Activated naive CD8-positive, alpha-beta T cell treated with anti-CD3 and anti-CD28 coated beads, Interleukin-2, amount 50 U/mL, for 24 hours (primary cell): ENCODE measurements at regions not wholly inside any gene's neighbourhood (a gene's known extent, or its start where the extent isn't known, plus 50 kb on each side); places are given as distances from the start of the nearest gene placed in this dataset.
"Not testable (repeated sequence)": the region's sequence is repeated elsewhere in the genome, so short reads cannot be mapped to it uniquely, and the experiment has no call there.

ENCODE experiments used
- ATAC-seq: fragments of 150-1000 bp; cut with Tn5 transposase; one replicate; pipeline ENCODE4 v1.10.0; 2021
- DNase-seq: peaks from one replicate; pipeline ENCODE4 v3.0.0; 2021
- H3K27ac Mint-ChIP-seq: one replicate; pipeline ENCODE4 v1.8.0; 2021; ENCODE audit warnings: mild to moderate bottlenecking, mixed read lengths
- H3K27me3 Mint-ChIP-seq: one replicate; pipeline ENCODE4 v1.8.0; 2021; ENCODE audit warnings: mixed read lengths
- H3K36me3 Mint-ChIP-seq: one replicate; pipeline ENCODE4 v1.8.0; 2021; ENCODE audit warnings: low read depth, mixed read lengths
- H3K4me1 Mint-ChIP-seq: one replicate; pipeline ENCODE4 v1.8.0; 2021; ENCODE audit warnings: mixed read lengths
- H3K4me3 Mint-ChIP-seq: one replicate; pipeline ENCODE4 v1.8.0; 2021; ENCODE audit warnings: mild to moderate bottlenecking, moderate library complexity, mixed read lengths
- H3K9me3 Mint-ChIP-seq: one replicate; pipeline ENCODE4 v1.8.0; 2021; ENCODE audit warnings: mixed read lengths

GRCh38 chr12:18825138-18825537, 87.2 kb downstream of the CAPZA3 start:
- no peak for ATAC-seq
- H3K4me1 Mint-ChIP-seq, result no peaks in the 10 kb centered on the region

GRCh38 chr12:18827913-18828312, 90.0 kb downstream of the CAPZA3 start:
- no peak overlapping the region for H3K4me3 Mint-ChIP-seq
- H3K36me3 Mint-ChIP-seq, result no peaks in the 10 kb centered on the region
- H3K27ac Mint-ChIP-seq, result no peak overlapping the region
- no peak for DNase-seq
- H3K27me3 Mint-ChIP-seq, result peaks cover 2% of the 10 kb centered on the region
- peaks cover 11% of the 10 kb centered on the region for H3K9me3 Mint-ChIP-seq
- H3K4me1 Mint-ChIP-seq, result no peaks in the 10 kb centered on the region
- no peak for ATAC-seq

More at GRCh38 chr12:18825138-18825537, 87.2 kb downstream of the CAPZA3 start:
- H3K9me3 Mint-ChIP-seq, result peaks cover 11% of the 10 kb centered on the region
- peaks cover 2% of the 10 kb centered on the region for H3K27me3 Mint-ChIP-seq
- no peak overlapping the region for H3K27ac Mint-ChIP-seq
- no peaks in the 10 kb centered on the region for H3K36me3 Mint-ChIP-seq
- no peak overlapping the region for H3K4me3 Mint-ChIP-seq
- no peak for DNase-seq

GRCh38 chr12:18828483-18828882, 90.6 kb downstream of the CAPZA3 start:
- Mint-ChIP-seq H3K9me3 (peaks cover 11% of the 10 kb centered on the region), H3K4me3 (no peak overlapping the region), H3K27ac (no peak overlapping the region), H3K4me1 (no peaks in the 10 kb centered on the region), H3K36me3 (no peaks in the 10 kb centered on the region), H3K27me3 (peaks cover 2% of the 10 kb centered on the region)
- ATAC-seq, result no peak
- no peak for DNase-seq

- H3K4me1 Mint-ChIP-seq, result no peaks in the 10 kb centered on the region
- no peak overlapping the region for H3K27ac Mint-ChIP-seq
- no peak for DNase-seq
- no peaks in the 10 kb centered on the region for H3K36me3 Mint-ChIP-seq
- ATAC-seq, result no peak
- H3K27me3 Mint-ChIP-seq, result peaks cover 2% of the 10 kb centered on the region
- H3K4me3 Mint-ChIP-seq, result no peak overlapping the region
- H3K9me3 Mint-ChIP-seq, result peaks cover 11% of the 10 kb centered on the region
Measured at GRCh38 chr12:18828987-18829386, 91.1 kb downstream of the CAPZA3 start.

GRCh38 chr12:18832932-18833331, 95.0 kb downstream of the CAPZA3 start:
- H3K27ac Mint-ChIP-seq, H3K27me3 Mint-ChIP-seq, H3K4me3 Mint-ChIP-seq, ATAC-seq, DNase-seq, H3K36me3 Mint-ChIP-seq, H3K4me1 Mint-ChIP-seq: not testable (repeated sequence)
- peaks cover 11% of the 10 kb centered on the region for H3K9me3 Mint-ChIP-seq

GRCh38 chr12:18837025-18837424, 99.1 kb downstream of the CAPZA3 start:
- no peaks in the 10 kb centered on the region for H3K9me3 Mint-ChIP-seq
- no peaks in the 10 kb centered on the region for H3K4me1 Mint-ChIP-seq
- no peak for ATAC-seq
- H3K36me3 Mint-ChIP-seq, result no peaks in the 10 kb centered on the region
- no peak for DNase-seq
- no peak overlapping the region for H3K27ac Mint-ChIP-seq
- no peak overlapping the region for H3K4me3 Mint-ChIP-seq
- no peaks in the 10 kb centered on the region for H3K27me3 Mint-ChIP-seq

- no peaks in the 10 kb centered on the region for H3K9me3 Mint-ChIP-seq
- ATAC-seq, result no peak
- H3K27me3 Mint-ChIP-seq, result no peaks in the 10 kb centered on the region
- H3K4me3 Mint-ChIP-seq, result no peak overlapping the region
- no peak overlapping the region for H3K27ac Mint-ChIP-seq
- DNase-seq, result no peak
- no peaks in the 10 kb centered on the region for H3K36me3 Mint-ChIP-seq
- no peaks in the 10 kb centered on the region for H3K4me1 Mint-ChIP-seq
Measured at GRCh38 chr12:18837505-18837904, 99.6 kb downstream of the CAPZA3 start.

GRCh38 chr12:18840997-18841396, 103.1 kb downstream of the CAPZA3 start:
- not testable (repeated sequence) for H3K27me3 Mint-ChIP-seq, H3K27ac Mint-ChIP-seq, H3K4me3 Mint-ChIP-seq, ATAC-seq, H3K9me3 Mint-ChIP-seq, DNase-seq, H3K4me1 Mint-ChIP-seq, H3K36me3 Mint-ChIP-seq

GRCh38 chr12:18849080-18849479, 111.2 kb downstream of the CAPZA3 start:
- Mint-ChIP-seq H3K4me1 (peaks cover 3% of the 10 kb centered on the region), H3K36me3 (no peaks in the 10 kb centered on the region), H3K27ac (no peak overlapping the region), H3K27me3 (peaks cover 2% of the 10 kb centered on the region), H3K4me3 (no peak overlapping the region), H3K9me3 (no peaks in the 10 kb centered on the region)
- ATAC-seq (no peak), DNase-seq (no peak)

GRCh38 chr12:18849761-18850160, 111.8 kb downstream of the CAPZA3 start:
- Mint-ChIP-seq H3K4me1 (peaks cover 3% of the 10 kb centered on the region), H3K27me3 (peaks cover 2% of the 10 kb centered on the region), H3K4me3 (no peak overlapping the region), H3K9me3 (no peaks in the 10 kb centered on the region), H3K36me3 (no peaks in the 10 kb centered on the region), H3K27ac (no peak overlapping the region)
- DNase-seq, result no peak
- ATAC-seq, result no peak

- Mint-ChIP-seq H3K9me3 (no peaks in the 10 kb centered on the region), H3K36me3 (no peaks in the 10 kb centered on the region), H3K27me3 (peaks cover 2% of the 10 kb centered on the region), H3K4me3 (no peak overlapping the region), H3K27ac (no peak overlapping the region), H3K4me1 (peaks cover 3% of the 10 kb centered on the region)
- ATAC-seq (no peak), DNase-seq (no peak)
Measured at GRCh38 chr12:18850752-18851151, 112.8 kb downstream of the CAPZA3 start.

GRCh38 chr12:18851271-18851670, 113.4 kb downstream of the CAPZA3 start:
- ATAC-seq (no peak), DNase-seq (no peak)
- H3K4me3 Mint-ChIP-seq, result no peak overlapping the region
- H3K36me3 Mint-ChIP-seq, result no peaks in the 10 kb centered on the region
- no peak overlapping the region for H3K27ac Mint-ChIP-seq
- H3K4me1 Mint-ChIP-seq, result peaks cover 3% of the 10 kb centered on the region
- no peaks in the 10 kb centered on the region for H3K9me3 Mint-ChIP-seq
- peaks cover 2% of the 10 kb centered on the region for H3K27me3 Mint-ChIP-seq

- H3K36me3 Mint-ChIP-seq, result no peaks in the 10 kb centered on the region
- peaks cover 3% of the 10 kb centered on the region for H3K4me1 Mint-ChIP-seq
- no peak for DNase-seq
- H3K4me3 Mint-ChIP-seq, result no peak overlapping the region
- ATAC-seq, result no peak
- no peaks in the 10 kb centered on the region for H3K9me3 Mint-ChIP-seq
- peaks cover 2% of the 10 kb centered on the region for H3K27me3 Mint-ChIP-seq
- H3K27ac Mint-ChIP-seq, result no peak overlapping the region
Measured at GRCh38 chr12:18853570-18854366, 115.8 kb downstream of the CAPZA3 start.

GRCh38 chr12:18857656-18858055, 119.7 kb downstream of the CAPZA3 start:
- no peaks in the 10 kb centered on the region for H3K4me1 Mint-ChIP-seq
- no peaks in the 10 kb centered on the region for H3K27me3 Mint-ChIP-seq
- no peaks in the 10 kb centered on the region for H3K9me3 Mint-ChIP-seq
- DNase-seq (no peak), ATAC-seq (no peak)
- H3K27ac Mint-ChIP-seq, result no peak overlapping the region
- no peaks in the 10 kb centered on the region for H3K36me3 Mint-ChIP-seq
- H3K4me3 Mint-ChIP-seq, result no peak overlapping the region

GRCh38 chr12:18859400-18859799, 121.5 kb downstream of the CAPZA3 start:
- no peaks in the 10 kb centered on the region for H3K27me3 Mint-ChIP-seq
- no peaks in the 10 kb centered on the region for H3K4me1 Mint-ChIP-seq
- DNase-seq (no peak), ATAC-seq (no peak)
- no peak overlapping the region for H3K4me3 Mint-ChIP-seq
- no peaks in the 10 kb centered on the region for H3K36me3 Mint-ChIP-seq
- no peaks in the 10 kb centered on the region for H3K9me3 Mint-ChIP-seq
- H3K27ac Mint-ChIP-seq, result no peak overlapping the region
